ENCODE measurements at regions not wholly inside any gene's neighbourhood (a gene's known extent, or its start where the extent isn't known, plus 50 kb on each side); places are given as distances from the start of the nearest gene placed in this dataset.

DNA sequence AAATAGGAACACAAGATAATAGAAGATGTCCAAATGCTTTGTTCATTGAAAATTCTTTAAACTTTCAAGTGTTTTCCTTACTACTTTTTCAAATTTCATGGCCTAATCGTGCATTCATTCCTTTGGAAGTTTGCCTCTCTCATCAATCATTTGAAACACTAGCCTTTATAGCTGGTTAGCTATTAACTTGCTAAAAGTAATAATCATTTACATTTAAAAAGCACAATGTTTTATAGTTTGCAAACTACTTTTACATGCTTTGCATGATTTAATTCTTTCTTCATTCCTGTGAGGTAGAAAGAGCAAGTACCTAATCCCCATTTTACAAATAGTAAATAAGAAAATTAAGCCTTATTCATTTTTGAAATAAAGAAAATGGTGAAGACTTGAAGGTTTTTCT is 137.4 kb upstream of the SLC7A14 start:
- H2AFZ ChIP-seq (ENCODE audit: low read length): no peak overlapping the region
- H4K20me1 ChIP-seq (ENCODE audit: insufficient read depth, low read length): no peaks in the 10 kb centered on the region
- H3K79me2 ChIP-seq (ENCODE audit: insufficient read depth, low read length): no peaks in the 10 kb centered on the region
- H3K27ac ChIP-seq (ENCODE audit: low read depth, low read length): no peak overlapping the region
- peaks cover 46% of the 10 kb centered on the region for H3K4me1 ChIP-seq (ENCODE audit: insufficient read depth, low read length)
- H3K4me3 ChIP-seq (ENCODE audit: insufficient read depth, low read length): no peak overlapping the region
- no peaks in the 10 kb centered on the region for H3K36me3 ChIP-seq (ENCODE audit: insufficient read depth, low read length)
- TF ChIP-seq CTCF (IDR thresholded peaks at IDR 0.05; ENCODE audit: extremely low read depth, low read depth, low read length): no peak
- H3K27me3 ChIP-seq (ENCODE audit: insufficient read depth, low read length): no peaks in the 10 kb centered on the region
- DNase-seq (ENCODE audit: insufficient read length, low spot score, missing footprints): no peak
- no peak overlapping the region for H3K4me2 ChIP-seq (ENCODE audit: insufficient read depth, low read length)
- H3K9me3 ChIP-seq (ENCODE audit: low read depth, low read length): no peaks in the 10 kb centered on the region

DNA sequence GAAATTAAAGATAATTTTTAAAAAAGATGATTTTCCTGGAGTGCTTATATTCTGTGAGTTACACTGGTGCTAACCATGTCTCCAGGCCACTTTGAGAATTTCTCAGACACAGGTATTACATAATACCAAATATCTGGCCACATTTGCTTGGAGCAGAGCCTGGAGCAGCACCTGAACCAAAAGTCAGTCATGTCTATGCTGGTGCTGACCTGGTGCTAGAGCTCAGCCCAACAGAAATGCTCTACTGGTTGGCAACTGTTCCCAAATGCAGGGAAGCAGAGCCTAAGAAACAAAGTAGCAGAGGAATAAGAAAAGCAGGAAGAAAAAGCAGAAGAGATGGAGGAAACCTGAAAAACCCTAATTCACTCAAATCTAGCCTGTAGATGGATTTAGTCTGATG is 135.7 kb upstream of the SLC7A14 start:
- Histone ChIP-seq H2AFZ (ENCODE audit: low read length) (no peak overlapping the region), H3K4me1 (ENCODE audit: insufficient read depth, low read length) (peaks cover 43% of the 10 kb centered on the region), H3K27ac (ENCODE audit: low read depth, low read length) (no peak overlapping the region), H3K79me2 (ENCODE audit: insufficient read depth, low read length) (no peaks in the 10 kb centered on the region), H3K4me2 (ENCODE audit: insufficient read depth, low read length) (no peak overlapping the region), H3K4me3 (ENCODE audit: insufficient read depth, low read length) (no peak overlapping the region), H3K27me3 (ENCODE audit: insufficient read depth, low read length) (no peaks in the 10 kb centered on the region), H4K20me1 (ENCODE audit: insufficient read depth, low read length) (no peaks in the 10 kb centered on the region), H3K36me3 (ENCODE audit: insufficient read depth, low read length) (no peaks in the 10 kb centered on the region), H3K9me3 (ENCODE audit: low read depth, low read length) (no peaks in the 10 kb centered on the region)
- TF ChIP-seq CTCF (IDR thresholded peaks at IDR 0.05; ENCODE audit: extremely low read depth, low read depth, low read length): no peak
- no peak for DNase-seq (ENCODE audit: insufficient read length, low spot score, missing footprints)

- H3K4me3 ChIP-seq (ENCODE audit: insufficient read depth, low read length): no peak overlapping the region
- H3K4me2 ChIP-seq (ENCODE audit: insufficient read depth, low read length): no peak overlapping the region
- no peak for DNase-seq (ENCODE audit: insufficient read length, low spot score, missing footprints)
- no peaks in the 10 kb centered on the region for H3K27me3 ChIP-seq (ENCODE audit: insufficient read depth, low read length)
- H3K27ac ChIP-seq (ENCODE audit: low read depth, low read length): no peak overlapping the region
- peaks cover 31% of the 10 kb centered on the region for H3K4me1 ChIP-seq (ENCODE audit: insufficient read depth, low read length)
- no peaks in the 10 kb centered on the region for H3K79me2 ChIP-seq (ENCODE audit: insufficient read depth, low read length)
- H4K20me1 ChIP-seq (ENCODE audit: insufficient read depth, low read length): no peaks in the 10 kb centered on the region
- no peaks in the 10 kb centered on the region for H3K36me3 ChIP-seq (ENCODE audit: insufficient read depth, low read length)
- H2AFZ ChIP-seq (ENCODE audit: low read length): no peak overlapping the region
- no peaks in the 10 kb centered on the region for H3K9me3 ChIP-seq (ENCODE audit: low read depth, low read length)
- TF ChIP-seq CTCF (IDR thresholded peaks at IDR 0.05; ENCODE audit: extremely low read depth, low read depth, low read length): no peak
Measured at GRCh38 chr3:170719300-170719699, 133.4 kb upstream of the SLC7A14 start.

- Histone ChIP-seq H3K4me3 (ENCODE audit: insufficient read depth, low read length) (no peak overlapping the region), H3K79me2 (ENCODE audit: insufficient read depth, low read length) (no peaks in the 10 kb centered on the region), H3K9me3 (ENCODE audit: low read depth, low read length) (no peaks in the 10 kb centered on the region), H3K36me3 (ENCODE audit: insufficient read depth, low read length) (no peaks in the 10 kb centered on the region), H3K4me1 (ENCODE audit: insufficient read depth, low read length) (peaks cover 31% of the 10 kb centered on the region), H3K27ac (ENCODE audit: low read depth, low read length) (no peak overlapping the region), H3K4me2 (ENCODE audit: insufficient read depth, low read length) (no peak overlapping the region), H4K20me1 (ENCODE audit: insufficient read depth, low read length) (no peaks in the 10 kb centered on the region), H3K27me3 (ENCODE audit: insufficient read depth, low read length) (no peaks in the 10 kb centered on the region), H2AFZ (ENCODE audit: low read length) (no peak overlapping the region)
- no peak for DNase-seq (ENCODE audit: insufficient read length, low spot score, missing footprints)
- TF ChIP-seq CTCF (IDR thresholded peaks at IDR 0.05; ENCODE audit: extremely low read depth, low read depth, low read length): no peak
Measured at GRCh38 chr3:170718848-170719247, 133.0 kb upstream of the SLC7A14 start.

Data from osteoblast (primary cell).